ENCODE measurements at regions not wholly inside any gene's neighbourhood (a gene's known extent, or its start where the extent isn't known, plus 50 kb on each side); places are given as distances from the start of the nearest gene placed in this dataset.

DNA sequence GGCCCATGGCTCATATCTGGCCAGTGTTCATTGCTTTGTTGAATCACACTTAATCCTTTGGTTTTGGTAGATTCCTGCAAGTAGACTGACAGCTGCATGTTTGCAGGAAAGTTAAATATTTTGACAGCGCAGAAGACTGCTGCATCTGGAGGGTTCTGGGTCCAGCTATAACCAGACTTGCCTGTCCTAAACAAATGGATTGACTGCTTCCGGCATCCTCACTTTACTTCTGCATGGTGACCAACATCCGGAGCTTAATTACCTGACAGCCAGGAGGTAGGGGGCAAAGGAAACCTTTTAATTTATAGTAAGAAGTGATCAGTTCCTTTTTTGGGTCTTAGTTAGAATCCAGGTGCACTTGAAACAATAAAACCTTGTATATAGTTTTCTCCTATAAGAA, 263.3 kb downstream of the SNX10 start:
- no peak overlapping the region for H3K9ac ChIP-seq (ENCODE audit: insufficient read depth, low read length)
- H3K4me1 ChIP-seq (ENCODE audit: control insufficient read depth, extremely low read depth, insufficient read depth, low read length): no peaks in the 10 kb centered on the region
- H3K27me3 ChIP-seq (ENCODE audit: control insufficient read depth, insufficient read depth, low read length): no peaks in the 10 kb centered on the region
- H3K27ac ChIP-seq (ENCODE audit: insufficient read depth, low read length): no peak overlapping the region
- H4K20me1 ChIP-seq (ENCODE audit: control insufficient read depth, extremely low read depth, insufficient read depth, low read length): no peaks in the 10 kb centered on the region
- no peaks in the 10 kb centered on the region for H3K79me2 ChIP-seq (ENCODE audit: control insufficient read depth, insufficient read depth, low read length)
- H2AFZ ChIP-seq (ENCODE audit: low read length): no peak overlapping the region
- no peak for DNase-seq (ENCODE audit: low read depth in 2 of 2)
- TF ChIP-seq, protein P1, sequence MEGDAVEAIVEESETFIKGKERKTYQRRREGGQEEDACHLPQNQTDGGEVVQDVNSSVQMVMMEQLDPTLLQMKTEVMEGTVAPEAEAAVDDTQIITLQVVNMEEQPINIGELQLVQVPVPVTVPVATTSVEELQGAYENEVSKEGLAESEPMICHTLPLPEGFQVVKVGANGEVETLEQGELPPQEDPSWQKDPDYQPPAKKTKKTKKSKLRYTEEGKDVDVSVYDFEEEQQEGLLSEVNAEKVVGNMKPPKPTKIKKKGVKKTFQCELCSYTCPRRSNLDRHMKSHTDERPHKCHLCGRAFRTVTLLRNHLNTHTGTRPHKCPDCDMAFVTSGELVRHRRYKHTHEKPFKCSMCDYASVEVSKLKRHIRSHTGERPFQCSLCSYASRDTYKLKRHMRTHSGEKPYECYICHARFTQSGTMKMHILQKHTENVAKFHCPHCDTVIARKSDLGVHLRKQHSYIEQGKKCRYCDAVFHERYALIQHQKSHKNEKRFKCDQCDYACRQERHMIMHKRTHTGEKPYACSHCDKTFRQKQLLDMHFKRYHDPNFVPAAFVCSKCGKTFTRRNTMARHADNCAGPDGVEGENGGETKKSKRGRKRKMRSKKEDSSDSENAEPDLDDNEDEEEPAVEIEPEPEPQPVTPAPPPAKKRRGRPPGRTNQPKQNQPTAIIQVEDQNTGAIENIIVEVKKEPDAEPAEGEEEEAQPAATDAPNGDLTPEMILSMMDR (conservative IDR thresholded peaks at IDR 0.05 in 1 of 2, IDR thresholded peaks at IDR 0.05 in 1 of 2; ENCODE audit: low read depth in 1 of 2, low read length in 2 of 2): no peak
- no peak for TF ChIP-seq EZH2 (IDR thresholded peaks at IDR 0.05; ENCODE audit: low read length, missing control alignments)
- no peak overlapping the region for H3K4me3 ChIP-seq (replicated peaks in 1 of 4; ENCODE audit: control extremely low read depth in 1 of 4, insufficient read depth in 1 of 4, low read depth in 3 of 4, low read length in 4 of 4)
- H3K9me3 ChIP-seq (ENCODE audit: control insufficient read depth, insufficient read depth, low read depth, low read length): no peaks in the 10 kb centered on the region
- no peak overlapping the region for H3K4me2 ChIP-seq (ENCODE audit: extremely low read depth, insufficient read depth, low read length)
- H3K36me3 ChIP-seq (ENCODE audit: control insufficient read depth, insufficient read depth, low read length): no peaks in the 10 kb centered on the region

DNA sequence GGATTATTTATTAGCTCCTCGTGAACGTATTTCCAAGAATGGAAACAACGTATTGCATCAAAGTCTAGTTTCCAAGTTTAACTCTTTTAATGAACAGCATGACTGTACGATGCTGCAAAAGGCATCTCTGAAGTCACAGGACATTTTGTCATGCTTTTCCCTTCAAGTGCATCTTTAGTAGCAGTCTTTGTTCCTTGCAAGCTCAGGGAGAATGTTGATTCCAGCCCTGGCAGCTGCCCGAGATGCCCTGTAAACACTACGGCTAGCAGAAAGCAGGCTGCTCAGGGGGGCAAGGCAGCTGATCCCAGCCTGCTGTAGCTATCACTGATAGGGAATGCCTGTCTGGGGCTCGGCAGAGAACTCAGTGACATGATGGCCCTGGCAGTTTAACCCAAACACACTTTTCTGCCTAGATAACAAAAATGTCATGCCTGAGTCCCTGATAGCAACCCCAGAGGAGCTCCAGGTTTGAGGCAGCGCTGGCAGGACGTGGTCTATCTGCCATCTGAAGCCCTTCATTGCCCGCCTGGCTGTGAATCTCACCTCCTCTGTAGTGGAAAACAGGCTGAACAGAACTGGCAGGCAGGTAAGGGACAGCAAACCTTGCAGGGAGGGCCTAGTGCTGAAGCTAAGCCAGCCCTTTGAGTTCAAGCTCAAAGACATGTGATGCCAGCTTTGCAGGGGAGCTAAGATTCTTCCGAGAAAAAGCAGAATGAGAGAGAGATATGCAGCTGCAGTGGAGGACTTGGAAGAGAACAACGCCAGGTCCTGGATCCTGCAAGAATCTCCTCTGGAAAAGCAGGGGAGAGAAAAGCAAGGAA, 264.6 kb downstream of the SNX10 start:
- no peak for DNase-seq (ENCODE audit: low read depth in 2 of 2)
- no peaks in the 10 kb centered on the region for H3K4me1 ChIP-seq (ENCODE audit: control insufficient read depth, extremely low read depth, insufficient read depth, low read length)
- TF ChIP-seq EZH2 (IDR thresholded peaks at IDR 0.05; ENCODE audit: low read length, missing control alignments): no peak
- TF ChIP-seq, protein P1 (conservative IDR thresholded peaks at IDR 0.05 in 1 of 2, IDR thresholded peaks at IDR 0.05 in 1 of 2; ENCODE audit: low read depth in 1 of 2, low read length in 2 of 2): no peak
- H3K27ac ChIP-seq (ENCODE audit: insufficient read depth, low read length): no peak overlapping the region
- no peak overlapping the region for H3K4me3 ChIP-seq (replicated peaks in 1 of 4; ENCODE audit: control extremely low read depth in 1 of 4, insufficient read depth in 1 of 4, low read depth in 3 of 4, low read length in 4 of 4)
- no peak overlapping the region for H3K4me2 ChIP-seq (ENCODE audit: extremely low read depth, insufficient read depth, low read length)
- no peaks in the 10 kb centered on the region for H3K27me3 ChIP-seq (ENCODE audit: control insufficient read depth, insufficient read depth, low read length)
- H3K9ac ChIP-seq (ENCODE audit: insufficient read depth, low read length): no peak overlapping the region
- no peaks in the 10 kb centered on the region for H3K9me3 ChIP-seq (ENCODE audit: control insufficient read depth, insufficient read depth, low read depth, low read length)
- no peak overlapping the region for H2AFZ ChIP-seq (ENCODE audit: low read length)
- no peaks in the 10 kb centered on the region for H3K79me2 ChIP-seq (ENCODE audit: control insufficient read depth, insufficient read depth, low read length)
- no peaks in the 10 kb centered on the region for H3K36me3 ChIP-seq (ENCODE audit: control insufficient read depth, insufficient read depth, low read length)
- no peaks in the 10 kb centered on the region for H4K20me1 ChIP-seq (ENCODE audit: control insufficient read depth, extremely low read depth, insufficient read depth, low read length)

DNA sequence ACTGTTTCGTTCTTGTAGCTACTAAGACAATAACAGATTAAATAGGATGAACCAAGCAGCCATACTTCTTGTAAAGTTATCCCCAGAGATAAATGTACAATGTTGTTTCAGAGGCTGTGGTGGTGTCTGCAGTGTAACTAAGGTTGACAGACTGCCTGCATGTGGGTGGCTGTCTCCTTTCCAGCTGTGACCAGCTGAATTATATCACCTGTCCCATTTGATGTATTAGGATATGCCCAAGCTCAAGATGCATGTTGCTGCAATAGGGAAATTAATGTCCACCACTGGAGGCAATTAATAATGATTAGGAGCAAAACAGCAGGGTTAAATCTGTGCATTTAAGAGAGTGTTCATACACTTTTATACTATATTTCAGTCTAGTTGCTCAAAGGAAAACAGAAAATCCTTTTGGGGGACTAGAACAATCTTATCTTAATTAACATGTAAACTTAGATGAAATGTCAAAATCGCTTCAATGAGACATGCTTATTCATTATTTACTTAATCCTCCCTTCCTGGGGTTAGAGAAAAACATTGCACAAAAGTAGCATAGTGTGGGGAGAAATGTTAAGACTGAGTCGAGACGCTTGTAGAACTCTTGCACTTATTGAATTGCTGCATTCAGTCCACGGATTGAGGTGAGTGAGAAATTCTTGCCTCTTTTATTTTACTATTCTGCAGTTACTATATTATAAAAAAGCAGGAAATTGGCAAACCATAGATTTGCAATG, 269.0 kb downstream of the SNX10 start:
- TF ChIP-seq EZH2 (IDR thresholded peaks at IDR 0.05; ENCODE audit: low read length, missing control alignments): no peak
- TF ChIP-seq, protein P1 (conservative IDR thresholded peaks at IDR 0.05 in 1 of 2, IDR thresholded peaks at IDR 0.05 in 1 of 2; ENCODE audit: low read depth in 1 of 2, low read length in 2 of 2): no peak
- Histone ChIP-seq H4K20me1 (ENCODE audit: control insufficient read depth, extremely low read depth, insufficient read depth, low read length) (no peaks in the 10 kb centered on the region), H3K9ac (ENCODE audit: insufficient read depth, low read length) (no peak overlapping the region), H3K79me2 (ENCODE audit: control insufficient read depth, insufficient read depth, low read length) (no peaks in the 10 kb centered on the region), H3K4me3 (replicated peaks in 1 of 4; ENCODE audit: control extremely low read depth in 1 of 4, insufficient read depth in 1 of 4, low read depth in 3 of 4, low read length in 4 of 4) (no peak overlapping the region), H3K4me2 (ENCODE audit: extremely low read depth, insufficient read depth, low read length) (no peak overlapping the region), H3K27ac (ENCODE audit: insufficient read depth, low read length) (no peak overlapping the region), H3K36me3 (ENCODE audit: control insufficient read depth, insufficient read depth, low read length) (no peaks in the 10 kb centered on the region), H3K9me3 (ENCODE audit: control insufficient read depth, insufficient read depth, low read depth, low read length) (no peaks in the 10 kb centered on the region), H3K27me3 (ENCODE audit: control insufficient read depth, insufficient read depth, low read length) (no peaks in the 10 kb centered on the region), H2AFZ (ENCODE audit: low read length) (no peak overlapping the region), H3K4me1 (ENCODE audit: control insufficient read depth, extremely low read depth, insufficient read depth, low read length) (no peaks in the 10 kb centered on the region)
- no peak for DNase-seq (ENCODE audit: low read depth in 2 of 2)
